ENCODE measurements at regions not wholly inside any gene's neighbourhood (a gene's known extent, or its start where the extent isn't known, plus 50 kb on each side); places are given as distances from the start of the nearest gene placed in this dataset.

- no peak for TF ChIP-seq CTCF (IDR thresholded peaks at IDR 0.05; ENCODE audit: unreplicated experiment)
- no peak for DNase-seq (ENCODE audit: low spot score)
- no peaks in the 10 kb centered on the region for H3K27me3 Mint-ChIP-seq (ENCODE audit: unreplicated experiment)
- no peak overlapping the region for H3K27ac Mint-ChIP-seq (ENCODE audit: unreplicated experiment)
- H3K4me3 Mint-ChIP-seq (ENCODE audit: unreplicated experiment): no peak overlapping the region
- H3K9me3 Mint-ChIP-seq (ENCODE audit: unreplicated experiment): no peaks in the 10 kb centered on the region
- no peaks in the 10 kb centered on the region for H3K36me3 Mint-ChIP-seq (ENCODE audit: low read depth, unreplicated experiment)
- H3K4me1 Mint-ChIP-seq (ENCODE audit: unreplicated experiment): no peaks in the 10 kb centered on the region
Observed at GRCh38 chr12:4050340-4050739, 177.1 kb upstream of the PARP11 start.

GRCh38 chr12:4049298-4050080 lies 176.3 kb upstream of the PARP11 start:
- no peaks in the 10 kb centered on the region for H3K27me3 Mint-ChIP-seq (ENCODE audit: unreplicated experiment)
- no peaks in the 10 kb centered on the region for H3K36me3 Mint-ChIP-seq (ENCODE audit: low read depth, unreplicated experiment)
- H3K4me1 Mint-ChIP-seq (ENCODE audit: unreplicated experiment): no peaks in the 10 kb centered on the region
- no peak for DNase-seq (ENCODE audit: low spot score)
- H3K9me3 Mint-ChIP-seq (ENCODE audit: unreplicated experiment): no peaks in the 10 kb centered on the region
- no peak overlapping the region for H3K27ac Mint-ChIP-seq (ENCODE audit: unreplicated experiment)
- H3K4me3 Mint-ChIP-seq (ENCODE audit: unreplicated experiment): no peak overlapping the region
- no peak for TF ChIP-seq CTCF (IDR thresholded peaks at IDR 0.05; ENCODE audit: unreplicated experiment)

- TF ChIP-seq CTCF (IDR thresholded peaks at IDR 0.05; ENCODE audit: unreplicated experiment): no peak
- no peak for DNase-seq (ENCODE audit: low spot score)
- H3K36me3 Mint-ChIP-seq (ENCODE audit: low read depth, unreplicated experiment): no peaks in the 10 kb centered on the region
- H3K4me1 Mint-ChIP-seq (ENCODE audit: unreplicated experiment): no peaks in the 10 kb centered on the region
- H3K4me3 Mint-ChIP-seq (ENCODE audit: unreplicated experiment): no peak overlapping the region
- H3K27me3 Mint-ChIP-seq (ENCODE audit: unreplicated experiment): no peaks in the 10 kb centered on the region
- H3K9me3 Mint-ChIP-seq (ENCODE audit: unreplicated experiment): no peaks in the 10 kb centered on the region
- H3K27ac Mint-ChIP-seq (ENCODE audit: unreplicated experiment): no peak overlapping the region
Observed at GRCh38 chr12:4047421-4047820, 174.2 kb upstream of the PARP11 start.

GRCh38 chr12:4046495-4046840 lies 173.3 kb upstream of the PARP11 start:
- H3K9me3 Mint-ChIP-seq (ENCODE audit: unreplicated experiment): no peaks in the 10 kb centered on the region
- DNase-seq (ENCODE audit: low spot score): no peak
- H3K36me3 Mint-ChIP-seq (ENCODE audit: low read depth, unreplicated experiment): no peaks in the 10 kb centered on the region
- H3K4me1 Mint-ChIP-seq (ENCODE audit: unreplicated experiment): no peaks in the 10 kb centered on the region
- no peak overlapping the region for H3K27ac Mint-ChIP-seq (ENCODE audit: unreplicated experiment)
- H3K27me3 Mint-ChIP-seq (ENCODE audit: unreplicated experiment): no peaks in the 10 kb centered on the region
- no peak for TF ChIP-seq CTCF (IDR thresholded peaks at IDR 0.05; ENCODE audit: unreplicated experiment)
- H3K4me3 Mint-ChIP-seq (ENCODE audit: unreplicated experiment): no peak overlapping the region

GRCh38 chr12:4045786-4046494 lies 172.7 kb upstream of the PARP11 start:
- Mint-ChIP-seq H3K4me3 (ENCODE audit: unreplicated experiment) (no peak overlapping the region), H3K27ac (ENCODE audit: unreplicated experiment) (no peak overlapping the region), H3K4me1 (ENCODE audit: unreplicated experiment) (no peaks in the 10 kb centered on the region), H3K9me3 (ENCODE audit: unreplicated experiment) (no peaks in the 10 kb centered on the region), H3K27me3 (ENCODE audit: unreplicated experiment) (no peaks in the 10 kb centered on the region), H3K36me3 (ENCODE audit: low read depth, unreplicated experiment) (no peaks in the 10 kb centered on the region)
- no peak for DNase-seq (ENCODE audit: low spot score)
- TF ChIP-seq CTCF (IDR thresholded peaks at IDR 0.05; ENCODE audit: unreplicated experiment): no peak
